ENCODE measurements at regions not wholly inside any gene's neighbourhood (a gene's known extent, or its start where the extent isn't known, plus 50 kb on each side); places are given as distances from the start of the nearest gene placed in this dataset.

DNA sequence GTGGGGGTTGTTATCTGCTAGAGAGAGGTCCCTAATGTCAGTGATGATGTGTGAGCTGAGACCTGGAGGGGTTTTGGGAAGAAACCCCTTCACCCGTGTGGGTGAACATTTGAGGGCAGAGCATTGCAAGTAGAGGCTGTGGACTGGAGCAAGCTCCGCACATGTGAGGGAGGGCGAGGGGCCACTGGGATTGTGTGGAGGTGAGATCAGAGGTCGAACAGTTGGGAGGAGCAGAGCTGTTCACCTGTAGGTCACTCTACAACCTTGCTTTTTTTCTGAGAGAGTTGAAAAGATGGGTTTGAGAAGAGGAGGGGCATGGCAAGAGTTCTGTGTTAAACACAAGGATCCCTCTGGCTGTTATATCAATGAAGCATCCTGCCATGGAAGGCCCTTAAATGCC lies 480.4 kb upstream of the ZNF608 start:
- TF ChIP-seq, protein P1, sequence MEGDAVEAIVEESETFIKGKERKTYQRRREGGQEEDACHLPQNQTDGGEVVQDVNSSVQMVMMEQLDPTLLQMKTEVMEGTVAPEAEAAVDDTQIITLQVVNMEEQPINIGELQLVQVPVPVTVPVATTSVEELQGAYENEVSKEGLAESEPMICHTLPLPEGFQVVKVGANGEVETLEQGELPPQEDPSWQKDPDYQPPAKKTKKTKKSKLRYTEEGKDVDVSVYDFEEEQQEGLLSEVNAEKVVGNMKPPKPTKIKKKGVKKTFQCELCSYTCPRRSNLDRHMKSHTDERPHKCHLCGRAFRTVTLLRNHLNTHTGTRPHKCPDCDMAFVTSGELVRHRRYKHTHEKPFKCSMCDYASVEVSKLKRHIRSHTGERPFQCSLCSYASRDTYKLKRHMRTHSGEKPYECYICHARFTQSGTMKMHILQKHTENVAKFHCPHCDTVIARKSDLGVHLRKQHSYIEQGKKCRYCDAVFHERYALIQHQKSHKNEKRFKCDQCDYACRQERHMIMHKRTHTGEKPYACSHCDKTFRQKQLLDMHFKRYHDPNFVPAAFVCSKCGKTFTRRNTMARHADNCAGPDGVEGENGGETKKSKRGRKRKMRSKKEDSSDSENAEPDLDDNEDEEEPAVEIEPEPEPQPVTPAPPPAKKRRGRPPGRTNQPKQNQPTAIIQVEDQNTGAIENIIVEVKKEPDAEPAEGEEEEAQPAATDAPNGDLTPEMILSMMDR (conservative IDR thresholded peaks at IDR 0.05; ENCODE audit: low read length): no peak
- TF ChIP-seq EZH2phosphoT487 (IDR thresholded peaks at IDR 0.05; ENCODE audit: borderline replicate concordance, low read depth, low read length): no peak
